IPS-NIHi7 (cell line): ENCODE measurements at regions not wholly inside any gene's neighbourhood (a gene's known extent, or its start where the extent isn't known, plus 50 kb on each side); places are given as distances from the start of the nearest gene placed in this dataset.
A peak's percentile ranks its signal among the peaks of the same experiment; 100 is the strongest.
"Not testable (repeated sequence)": the region's sequence is repeated elsewhere in the genome, so short reads cannot be mapped to it uniquely, and the experiment has no call there.

Source experiments
- DNase-seq: peaks from one replicate; pipeline ENCODE4 v3.0.0; 2012; ENCODE audit warnings: mixed read lengths; ENCODE audit errors: extremely low spot score

DNA sequence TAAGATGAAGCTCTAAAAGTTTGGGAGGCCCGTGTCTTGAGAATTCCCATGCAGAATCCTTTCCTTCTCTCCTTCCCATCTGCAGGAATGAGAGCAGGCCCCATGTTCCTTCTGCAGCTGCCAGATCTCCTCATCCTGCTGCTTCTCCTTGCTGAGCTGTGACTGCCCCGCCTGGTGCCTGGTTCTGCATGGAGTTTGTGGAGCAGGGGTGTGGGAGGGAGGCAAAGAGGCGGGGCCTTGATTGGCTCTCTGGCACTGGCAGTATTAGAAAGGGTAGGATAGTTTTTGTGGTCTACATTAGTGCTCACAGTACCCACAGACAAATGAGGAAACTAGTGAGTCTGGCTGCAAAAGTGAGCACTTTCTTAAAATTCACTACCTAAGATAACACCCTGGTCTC lies 91.1 kb upstream of the CLPB start:
- DNase-seq = peak; percentile 62

DNA sequence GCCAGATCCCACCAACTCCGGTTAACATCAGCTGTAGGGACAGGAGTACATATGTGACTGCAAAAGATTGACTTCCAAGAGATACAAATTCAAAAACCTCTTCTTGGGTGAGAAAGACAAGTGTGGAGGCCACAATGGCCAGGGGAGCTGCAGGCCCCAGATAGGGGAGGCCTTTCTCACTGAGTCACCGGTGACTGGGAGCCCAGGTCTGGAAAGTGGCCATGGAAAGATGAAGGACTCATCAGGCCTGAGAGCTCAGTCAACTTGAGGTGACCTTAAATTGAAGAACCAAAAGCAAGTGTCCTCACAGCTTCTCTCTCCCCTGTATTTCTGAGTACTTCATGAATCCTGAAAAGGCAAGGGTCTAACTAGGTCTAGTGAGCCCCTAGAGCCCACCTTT lies 90.4 kb upstream of the CLPB start:
- DNase-seq = no peak

DNA sequence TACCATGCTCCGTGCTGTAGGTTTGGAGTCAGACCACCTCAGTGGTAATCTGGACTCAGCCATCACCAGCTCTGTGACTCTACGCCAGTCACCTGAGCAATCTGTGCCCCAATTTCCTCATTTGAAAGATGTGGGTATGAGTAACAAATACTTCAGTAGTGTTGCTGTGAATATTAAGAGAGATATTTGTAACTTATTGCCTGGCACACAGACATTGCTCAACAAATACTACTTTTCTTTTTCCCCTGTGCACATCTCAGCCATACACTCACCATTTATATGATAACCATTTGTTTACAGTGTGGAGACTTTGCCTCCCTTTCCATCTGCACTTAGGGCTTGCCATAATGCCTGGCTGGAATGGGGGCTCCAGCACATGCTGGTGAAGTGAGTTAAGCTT lies 89.7 kb upstream of the CLPB start:
- no peak for DNase-seq

GRCh38 chr11:72522186-72522585 lies 87.9 kb upstream of the CLPB start:
- no peak for DNase-seq

GRCh38 chr11:72521664-72522063 lies 87.3 kb upstream of the CLPB start:
- no peak for DNase-seq

GRCh38 chr11:72520815-72521214 lies 86.5 kb upstream of the CLPB start:
- DNase-seq = no peak

GRCh38 chr11:72519882-72520281 lies 85.6 kb upstream of the CLPB start:
- not testable (repeated sequence) for DNase-seq

- no peak for DNase-seq
Observed at GRCh38 chr11:72519220-72519881, 85.0 kb upstream of the CLPB start.

DNA sequence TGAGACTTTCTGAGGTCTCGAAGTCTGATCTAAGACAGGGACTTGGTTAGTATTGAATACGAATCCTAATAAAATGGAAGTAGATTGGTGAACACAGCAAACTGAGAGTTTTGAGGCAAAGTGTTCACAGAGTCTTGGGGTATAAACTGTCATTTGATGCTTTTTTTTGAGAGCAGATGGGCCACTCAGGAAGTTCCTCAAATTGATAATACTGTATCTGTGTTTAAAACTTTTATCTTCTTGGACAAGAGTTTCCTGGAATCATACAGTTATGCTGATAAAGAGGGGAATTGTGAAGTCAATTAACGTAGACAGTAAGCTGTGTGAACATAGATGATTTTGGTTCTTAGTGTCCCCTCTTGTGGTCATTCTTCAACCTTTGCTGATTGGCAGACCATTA lies 80.0 kb upstream of the CLPB start:
- DNase-seq = no peak

DNA sequence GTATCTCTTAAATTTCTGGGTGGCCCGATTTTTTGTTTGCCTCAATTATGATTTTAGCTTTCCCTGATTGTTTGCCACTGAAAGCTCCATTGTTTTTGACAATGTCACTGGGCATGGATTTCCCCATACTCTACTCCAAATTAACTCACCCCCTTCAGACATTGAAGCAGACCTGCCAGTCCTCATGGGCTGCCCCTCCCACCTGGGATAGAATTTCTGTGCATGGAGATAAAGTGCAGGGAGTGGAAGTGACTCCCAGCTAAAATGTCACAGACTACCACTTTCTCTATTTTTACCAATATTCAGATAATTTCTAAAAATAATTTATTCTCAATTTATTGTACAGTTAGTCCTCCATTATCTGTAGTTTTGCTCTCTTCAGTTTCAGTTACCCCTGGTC lies 79.1 kb upstream of the CLPB start:
- no peak for DNase-seq

- no peak for DNase-seq
Observed at GRCh38 chr11:72512956-72513355, 78.6 kb upstream of the CLPB start.

- no peak for DNase-seq
Observed at GRCh38 chr11:72511393-72512047, 77.2 kb upstream of the CLPB start.

DNA sequence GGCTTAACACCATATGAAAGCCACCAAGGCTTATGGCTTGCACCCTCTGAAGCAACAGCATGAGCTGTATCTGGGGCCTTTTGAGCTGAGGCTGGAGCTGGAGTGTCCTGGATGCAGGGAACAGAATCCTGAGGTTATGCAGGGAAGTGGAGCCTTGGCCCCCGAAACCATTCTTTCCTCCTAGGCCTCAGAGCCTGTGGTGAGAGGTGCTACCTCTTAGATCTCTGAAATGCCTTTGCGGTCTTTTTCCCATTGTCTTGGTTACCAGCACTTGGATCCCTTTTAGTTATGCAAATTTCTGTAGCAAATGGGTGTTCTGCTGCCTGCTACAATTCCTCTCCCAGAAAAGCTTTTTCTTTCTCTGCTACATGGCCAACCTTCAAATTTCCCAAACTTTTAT lies 72.7 kb upstream of the CLPB start:
- no peak for DNase-seq

- DNase-seq = no peak
Observed at GRCh38 chr11:72497731-72498130, 63.4 kb upstream of the CLPB start.

- DNase-seq = no peak
Observed at GRCh38 chr11:72494109-72494429, 59.7 kb upstream of the CLPB start.

- DNase-seq = no peak
Observed at GRCh38 chr11:72493426-72494108, 59.2 kb upstream of the CLPB start.

GRCh38 chr11:72491001-72491400 lies 56.7 kb upstream of the CLPB start:
- no peak for DNase-seq
